ENCODE measurements at regions not wholly inside any gene's neighbourhood (a gene's known extent, or its start where the extent isn't known, plus 50 kb on each side); places are given as distances from the start of the nearest gene placed in this dataset.
"Not testable (repeated sequence)": the region's sequence is repeated elsewhere in the genome, so short reads cannot be mapped to it uniquely, and the experiment has no call there.

DNA sequence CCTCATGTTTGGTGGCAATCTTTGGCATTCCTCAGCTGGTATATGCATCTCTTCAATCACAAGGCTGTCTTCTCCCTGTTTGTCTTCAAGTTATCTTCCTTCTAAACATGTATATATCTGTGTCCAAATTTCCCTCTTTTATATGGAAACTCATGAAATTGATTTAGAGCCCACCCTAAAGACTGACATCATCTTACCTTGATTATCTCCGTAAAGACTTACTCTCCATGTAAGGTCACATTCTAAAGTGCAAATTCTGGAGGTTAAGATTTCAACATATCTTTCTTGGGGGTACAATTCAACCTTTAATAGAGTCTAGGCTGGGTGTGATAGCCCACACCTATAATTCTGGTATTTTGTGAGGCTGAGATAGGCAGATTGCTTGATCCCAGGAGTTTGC is 215.8 kb upstream of the LRRC4C start:
- Histone ChIP-seq H3K4me3 (no peak overlapping the region), H3K27me3 (no peaks in the 10 kb centered on the region), H3K9me3 (no peaks in the 10 kb centered on the region), H3K36me3 (no peaks in the 10 kb centered on the region), H3K27ac (no peak overlapping the region), H3K4me1 (no peaks in the 10 kb centered on the region)
- no peak for ATAC-seq
- TF ChIP-seq EP300 (IDR thresholded peaks at IDR 0.05) (no peak), POLR2AphosphoS5 (IDR thresholded peaks at IDR 0.05) (no peak), POLR2A (IDR thresholded peaks at IDR 0.05) (no peak)
- TF ChIP-seq, protein P1, sequence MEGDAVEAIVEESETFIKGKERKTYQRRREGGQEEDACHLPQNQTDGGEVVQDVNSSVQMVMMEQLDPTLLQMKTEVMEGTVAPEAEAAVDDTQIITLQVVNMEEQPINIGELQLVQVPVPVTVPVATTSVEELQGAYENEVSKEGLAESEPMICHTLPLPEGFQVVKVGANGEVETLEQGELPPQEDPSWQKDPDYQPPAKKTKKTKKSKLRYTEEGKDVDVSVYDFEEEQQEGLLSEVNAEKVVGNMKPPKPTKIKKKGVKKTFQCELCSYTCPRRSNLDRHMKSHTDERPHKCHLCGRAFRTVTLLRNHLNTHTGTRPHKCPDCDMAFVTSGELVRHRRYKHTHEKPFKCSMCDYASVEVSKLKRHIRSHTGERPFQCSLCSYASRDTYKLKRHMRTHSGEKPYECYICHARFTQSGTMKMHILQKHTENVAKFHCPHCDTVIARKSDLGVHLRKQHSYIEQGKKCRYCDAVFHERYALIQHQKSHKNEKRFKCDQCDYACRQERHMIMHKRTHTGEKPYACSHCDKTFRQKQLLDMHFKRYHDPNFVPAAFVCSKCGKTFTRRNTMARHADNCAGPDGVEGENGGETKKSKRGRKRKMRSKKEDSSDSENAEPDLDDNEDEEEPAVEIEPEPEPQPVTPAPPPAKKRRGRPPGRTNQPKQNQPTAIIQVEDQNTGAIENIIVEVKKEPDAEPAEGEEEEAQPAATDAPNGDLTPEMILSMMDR (IDR thresholded peaks at IDR 0.05), result no peak
- 94 to 100% methylated on average over 1 of the region's 1 CpG for WGBS, 2 donors (ENCODE audit: low coverage in 1 of 2)

- TF ChIP-seq, protein P1 (IDR thresholded peaks at IDR 0.05), result no peak
- TF ChIP-seq POLR2A (IDR thresholded peaks at IDR 0.05) (no peak), POLR2AphosphoS5 (IDR thresholded peaks at IDR 0.05) (no peak), EP300 (IDR thresholded peaks at IDR 0.05) (no peak)
- no peaks in the 10 kb centered on the region for H3K36me3 ChIP-seq
- H3K27me3 ChIP-seq, result no peaks in the 10 kb centered on the region
- no peaks in the 10 kb centered on the region for H3K9me3 ChIP-seq
- H3K4me1 ChIP-seq, result no peaks in the 10 kb centered on the region
- WGBS, 2 donors (ENCODE audit: low coverage in 1 of 2), result 50 to 68% methylated on average over 1 to 3 of the region's 3 CpGs
- ATAC-seq, result no peak
- H3K27ac ChIP-seq, result no peak overlapping the region
- H3K4me3 ChIP-seq, result no peak overlapping the region
Measured at GRCh38 chr11:41713030-41713429, 253.6 kb upstream of the LRRC4C start.

- no peaks in the 10 kb centered on the region for H3K36me3 ChIP-seq
- TF ChIP-seq, protein P1 (IDR thresholded peaks at IDR 0.05), result no peak
- TF ChIP-seq POLR2A (IDR thresholded peaks at IDR 0.05), result no peak
- TF ChIP-seq EP300 (IDR thresholded peaks at IDR 0.05), result no peak
- TF ChIP-seq POLR2AphosphoS5 (IDR thresholded peaks at IDR 0.05), result no peak
- no peak overlapping the region for H3K4me3 ChIP-seq
- no peaks in the 10 kb centered on the region for H3K27me3 ChIP-seq
- no peaks in the 10 kb centered on the region for H3K9me3 ChIP-seq
- 78 to 95% methylated on average over 2 of the region's 2 CpGs for WGBS, 2 donors (ENCODE audit: low coverage in 1 of 2)
- H3K27ac ChIP-seq, result no peak overlapping the region
- no peaks in the 10 kb centered on the region for H3K4me1 ChIP-seq
- ATAC-seq, result no peak
Measured at GRCh38 chr11:41714101-41714500, 254.6 kb upstream of the LRRC4C start.

DNA sequence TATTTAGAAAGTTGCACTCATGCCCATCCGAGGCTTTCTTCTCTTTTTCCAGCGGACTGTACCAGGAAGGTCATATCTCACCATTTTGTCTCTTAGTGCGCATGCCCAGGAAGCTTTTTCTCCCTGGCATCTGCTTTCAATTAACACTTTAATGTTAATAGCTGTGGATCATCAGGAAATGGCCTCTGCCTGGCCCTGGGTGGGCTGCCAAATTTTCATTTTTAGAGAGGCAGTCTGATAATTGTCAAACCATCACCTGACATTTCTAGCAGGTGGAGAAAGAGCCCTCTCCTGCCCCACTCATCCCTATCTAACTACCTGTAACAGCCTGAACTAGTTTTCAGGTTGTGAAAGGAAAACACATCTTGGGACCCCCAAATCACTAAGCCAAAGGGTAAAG is 257.4 kb upstream of the LRRC4C start:
- WGBS, 2 donors (ENCODE audit: low coverage in 1 of 2), result 17 to 87% methylated on average over 1 to 3 of the region's 3 CpGs
- ATAC-seq, result no peak

GRCh38 chr11:41720761-41721160 is 261.3 kb upstream of the LRRC4C start:
- Histone ChIP-seq H3K27ac (no peak overlapping the region), H3K4me1 (no peaks in the 10 kb centered on the region), H3K9me3 (peaks cover 0 to 4% (median 0%) of the 10 kb centered on the region in 3 donors), H3K36me3 (no peaks in the 10 kb centered on the region), H3K4me3 (no peak overlapping the region), H3K27me3 (no peaks in the 10 kb centered on the region)
- ATAC-seq, result no peak
- TF ChIP-seq POLR2AphosphoS5 (IDR thresholded peaks at IDR 0.05) (no peak), POLR2A (IDR thresholded peaks at IDR 0.05) (no peak), EP300 (IDR thresholded peaks at IDR 0.05) (no peak)
- TF ChIP-seq, protein P1 (IDR thresholded peaks at IDR 0.05), result no peak
- 38 to 46% methylated on average over 2 of the region's 2 CpGs for WGBS, 2 donors (ENCODE audit: low coverage in 1 of 2)

More for the DNA sequence above, 257.4 kb upstream of the LRRC4C start:
- Histone ChIP-seq H3K4me1 (no peaks in the 10 kb centered on the region), H3K27ac (no peak overlapping the region), H3K4me3 (no peak overlapping the region), H3K9me3 (peaks cover 0 to 3% (median 0%) of the 10 kb centered on the region in 3 donors), H3K36me3 (no peaks in the 10 kb centered on the region), H3K27me3 (no peaks in the 10 kb centered on the region)
- TF ChIP-seq POLR2AphosphoS5 (IDR thresholded peaks at IDR 0.05), result no peak
- no peak for TF ChIP-seq POLR2A (IDR thresholded peaks at IDR 0.05)
- no peak for TF ChIP-seq EP300 (IDR thresholded peaks at IDR 0.05)
- TF ChIP-seq, protein P1 (IDR thresholded peaks at IDR 0.05), result no peak

- H3K36me3 ChIP-seq, H3K27me3 ChIP-seq, H3K4me3 ChIP-seq, ATAC-seq, H3K4me1 ChIP-seq, H3K27ac ChIP-seq: not testable (repeated sequence)
- WGBS, 2 donors (ENCODE audit: low coverage in 1 of 2), result no CpG with 5 or more reads among the region's 6 CpGs
- peaks cover 0 to 15% (median 0%) of the 10 kb centered on the region in 3 donors for H3K9me3 ChIP-seq
Measured at GRCh38 chr11:41728161-41728560, 268.7 kb upstream of the LRRC4C start.

All from gastroesophageal sphincter (tissue), 4 donors.